ENCODE measurements at regions not wholly inside any gene's neighbourhood (a gene's known extent, or its start where the extent isn't known, plus 50 kb on each side); places are given as distances from the start of the nearest gene placed in this dataset.

DNA sequence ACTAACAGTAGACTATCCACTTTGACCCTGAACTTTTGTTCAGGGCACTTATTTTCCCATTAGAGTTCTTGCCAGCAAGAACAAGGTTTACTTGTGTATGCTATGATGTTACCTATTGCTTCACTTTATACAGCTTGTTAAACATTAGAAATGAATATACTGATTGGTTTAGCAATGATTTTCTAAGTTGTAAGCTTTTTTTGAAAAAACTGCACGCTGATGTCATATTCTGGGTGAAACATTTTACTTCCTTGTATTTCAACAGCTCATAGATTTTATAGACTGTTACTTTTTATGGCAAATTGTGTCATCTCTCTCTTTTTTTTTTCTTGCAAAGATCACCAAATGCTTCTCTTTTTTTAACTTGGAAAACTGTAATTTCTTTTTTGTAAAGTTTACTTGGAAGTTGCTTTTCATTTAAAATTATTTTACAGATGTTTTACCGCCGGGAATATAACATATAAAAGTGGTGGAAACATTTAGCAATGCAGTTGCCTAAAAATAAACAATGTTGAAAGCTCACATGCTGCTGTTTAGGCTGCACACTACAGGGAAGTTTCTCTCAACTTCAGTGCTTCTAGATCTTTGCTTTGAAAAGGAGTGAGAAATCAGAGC, 215.3 kb upstream of the NFIA start:
- no peak overlapping the region for H3K27ac ChIP-seq (ENCODE audit: insufficient read depth, low read length)
- H3K9me3 ChIP-seq (ENCODE audit: control insufficient read depth, insufficient read depth, low read depth, low read length): no peaks in the 10 kb centered on the region
- H3K9ac ChIP-seq (ENCODE audit: insufficient read depth, low read length): no peak overlapping the region
- TF ChIP-seq EZH2 (IDR thresholded peaks at IDR 0.05; ENCODE audit: low read length, missing control alignments): no peak
- TF ChIP-seq, protein P1, sequence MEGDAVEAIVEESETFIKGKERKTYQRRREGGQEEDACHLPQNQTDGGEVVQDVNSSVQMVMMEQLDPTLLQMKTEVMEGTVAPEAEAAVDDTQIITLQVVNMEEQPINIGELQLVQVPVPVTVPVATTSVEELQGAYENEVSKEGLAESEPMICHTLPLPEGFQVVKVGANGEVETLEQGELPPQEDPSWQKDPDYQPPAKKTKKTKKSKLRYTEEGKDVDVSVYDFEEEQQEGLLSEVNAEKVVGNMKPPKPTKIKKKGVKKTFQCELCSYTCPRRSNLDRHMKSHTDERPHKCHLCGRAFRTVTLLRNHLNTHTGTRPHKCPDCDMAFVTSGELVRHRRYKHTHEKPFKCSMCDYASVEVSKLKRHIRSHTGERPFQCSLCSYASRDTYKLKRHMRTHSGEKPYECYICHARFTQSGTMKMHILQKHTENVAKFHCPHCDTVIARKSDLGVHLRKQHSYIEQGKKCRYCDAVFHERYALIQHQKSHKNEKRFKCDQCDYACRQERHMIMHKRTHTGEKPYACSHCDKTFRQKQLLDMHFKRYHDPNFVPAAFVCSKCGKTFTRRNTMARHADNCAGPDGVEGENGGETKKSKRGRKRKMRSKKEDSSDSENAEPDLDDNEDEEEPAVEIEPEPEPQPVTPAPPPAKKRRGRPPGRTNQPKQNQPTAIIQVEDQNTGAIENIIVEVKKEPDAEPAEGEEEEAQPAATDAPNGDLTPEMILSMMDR (conservative IDR thresholded peaks at IDR 0.05 in 1 of 2, IDR thresholded peaks at IDR 0.05 in 1 of 2; ENCODE audit: low read depth in 1 of 2, low read length in 2 of 2): no peak
- H3K4me2 ChIP-seq (ENCODE audit: extremely low read depth, insufficient read depth, low read length): no peak overlapping the region
- H3K4me3 ChIP-seq (replicated peaks in 1 of 4; ENCODE audit: control extremely low read depth in 1 of 4, insufficient read depth in 1 of 4, low read depth in 3 of 4, low read length in 4 of 4): no peak overlapping the region
- H3K79me2 ChIP-seq (ENCODE audit: control insufficient read depth, insufficient read depth, low read length): no peaks in the 10 kb centered on the region
- H3K27me3 ChIP-seq (ENCODE audit: control insufficient read depth, insufficient read depth, low read length): no peaks in the 10 kb centered on the region
- H3K36me3 ChIP-seq (ENCODE audit: control insufficient read depth, insufficient read depth, low read length): no peaks in the 10 kb centered on the region
- H3K4me1 ChIP-seq (ENCODE audit: control insufficient read depth, extremely low read depth, insufficient read depth, low read length): no peaks in the 10 kb centered on the region
- no peaks in the 10 kb centered on the region for H4K20me1 ChIP-seq (ENCODE audit: control insufficient read depth, extremely low read depth, insufficient read depth, low read length)
- DNase-seq (ENCODE audit: low read depth in 2 of 2): peak in 1 of 2 donors; percentile 52
- no peak overlapping the region for H2AFZ ChIP-seq (ENCODE audit: low read length)

DNA sequence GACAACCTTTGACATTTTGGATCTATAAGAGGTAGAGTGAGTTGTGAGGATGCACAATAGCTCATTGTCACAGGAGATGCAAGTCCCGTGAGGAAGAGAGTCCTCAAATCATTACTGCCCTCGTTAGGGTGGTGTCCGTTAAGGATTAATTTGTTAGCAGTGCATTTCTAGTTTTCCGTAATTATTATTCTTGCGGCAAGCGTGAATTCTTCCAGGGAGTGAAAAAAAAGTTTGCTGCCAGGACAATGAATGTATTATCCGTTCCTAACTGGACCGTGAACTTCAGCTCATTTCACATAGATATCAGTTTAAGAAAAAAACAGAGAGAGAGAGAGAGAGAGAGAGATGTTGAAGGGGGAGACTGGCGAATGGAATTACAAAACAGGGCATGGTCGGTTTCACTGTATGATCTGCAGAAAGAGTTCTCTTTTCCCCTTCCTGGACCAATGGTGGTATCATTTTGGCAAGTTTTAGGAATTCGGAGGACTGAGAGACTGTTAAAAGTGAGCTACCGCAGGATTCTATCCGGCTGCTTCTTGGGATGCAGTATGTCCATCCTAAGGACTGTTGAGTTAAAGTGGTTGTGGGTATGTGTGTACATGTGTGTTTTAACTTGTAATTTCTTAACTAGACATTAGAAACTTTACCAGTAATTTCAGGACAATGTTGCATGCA, 216.0 kb upstream of the NFIA start:
- Histone ChIP-seq H3K27me3 (ENCODE audit: control insufficient read depth, insufficient read depth, low read length) (no peaks in the 10 kb centered on the region), H3K4me2 (ENCODE audit: extremely low read depth, insufficient read depth, low read length) (no peak overlapping the region), H3K27ac (ENCODE audit: insufficient read depth, low read length) (no peak overlapping the region), H3K4me1 (ENCODE audit: control insufficient read depth, extremely low read depth, insufficient read depth, low read length) (no peaks in the 10 kb centered on the region), H2AFZ (ENCODE audit: low read length) (no peak overlapping the region), H3K79me2 (ENCODE audit: control insufficient read depth, insufficient read depth, low read length) (no peaks in the 10 kb centered on the region), H3K36me3 (ENCODE audit: control insufficient read depth, insufficient read depth, low read length) (no peaks in the 10 kb centered on the region), H3K4me3 (replicated peaks in 1 of 4; ENCODE audit: control extremely low read depth in 1 of 4, insufficient read depth in 1 of 4, low read depth in 3 of 4, low read length in 4 of 4) (no peak overlapping the region), H3K9ac (ENCODE audit: insufficient read depth, low read length) (no peak overlapping the region), H3K9me3 (ENCODE audit: control insufficient read depth, insufficient read depth, low read depth, low read length) (no peaks in the 10 kb centered on the region), H4K20me1 (ENCODE audit: control insufficient read depth, extremely low read depth, insufficient read depth, low read length) (no peaks in the 10 kb centered on the region)
- no peak for DNase-seq (ENCODE audit: low read depth in 2 of 2)
- TF ChIP-seq EZH2 (IDR thresholded peaks at IDR 0.05; ENCODE audit: low read length, missing control alignments): no peak
- TF ChIP-seq, protein P1 (conservative IDR thresholded peaks at IDR 0.05 in 1 of 2, IDR thresholded peaks at IDR 0.05 in 1 of 2; ENCODE audit: low read depth in 1 of 2, low read length in 2 of 2): no peak

DNA sequence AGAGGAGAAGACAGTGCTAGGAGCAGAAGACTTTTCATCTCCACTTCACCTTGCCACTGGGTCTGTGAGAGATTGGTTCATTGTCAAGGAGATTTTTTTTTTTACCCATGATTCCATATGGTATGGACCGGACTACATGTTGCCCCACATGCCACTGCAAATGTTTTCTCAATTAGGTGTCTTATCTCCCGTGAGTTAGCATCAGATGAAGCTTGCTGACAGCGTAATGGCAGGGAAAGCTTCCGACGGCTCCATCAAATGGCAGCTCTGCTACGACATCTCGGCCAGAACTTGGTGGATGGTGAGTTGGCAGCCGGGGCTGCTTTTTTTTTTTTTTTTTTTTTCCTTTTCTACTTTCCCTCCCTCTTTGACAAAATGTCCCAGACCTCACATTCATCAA, 217.2 kb upstream of the NFIA start:
- H3K4me2 ChIP-seq (ENCODE audit: extremely low read depth, insufficient read depth, low read length): no peak overlapping the region
- no peak overlapping the region for H3K9ac ChIP-seq (ENCODE audit: insufficient read depth, low read length)

More for the DNA sequence above, 217.2 kb upstream of the NFIA start:
- H3K4me3 ChIP-seq (replicated peaks in 1 of 4; ENCODE audit: control extremely low read depth in 1 of 4, insufficient read depth in 1 of 4, low read depth in 3 of 4, low read length in 4 of 4): no peak overlapping the region
- H4K20me1 ChIP-seq (ENCODE audit: control insufficient read depth, extremely low read depth, insufficient read depth, low read length): no peaks in the 10 kb centered on the region
- no peak for DNase-seq (ENCODE audit: low read depth in 2 of 2)
- TF ChIP-seq, protein P1 (conservative IDR thresholded peaks at IDR 0.05 in 1 of 2, IDR thresholded peaks at IDR 0.05 in 1 of 2; ENCODE audit: low read depth in 1 of 2, low read length in 2 of 2): no peak
- TF ChIP-seq EZH2 (IDR thresholded peaks at IDR 0.05; ENCODE audit: low read length, missing control alignments): no peak
- H2AFZ ChIP-seq (ENCODE audit: low read length): no peak overlapping the region
- no peaks in the 10 kb centered on the region for H3K79me2 ChIP-seq (ENCODE audit: control insufficient read depth, insufficient read depth, low read length)
- H3K27me3 ChIP-seq (ENCODE audit: control insufficient read depth, insufficient read depth, low read length): no peaks in the 10 kb centered on the region
- H3K36me3 ChIP-seq (ENCODE audit: control insufficient read depth, insufficient read depth, low read length): no peaks in the 10 kb centered on the region
- H3K27ac ChIP-seq (ENCODE audit: insufficient read depth, low read length): no peak overlapping the region
- H3K9me3 ChIP-seq (ENCODE audit: control insufficient read depth, insufficient read depth, low read depth, low read length): no peaks in the 10 kb centered on the region
- no peaks in the 10 kb centered on the region for H3K4me1 ChIP-seq (ENCODE audit: control insufficient read depth, extremely low read depth, insufficient read depth, low read length)

Measured in fibroblast of lung (primary cell).